Liver (tissue), 8 donors: ENCODE measurements at regions not wholly inside any gene's neighbourhood (a gene's known extent, or its start where the extent isn't known, plus 50 kb on each side); places are given as distances from the start of the nearest gene placed in this dataset.

Experiments used
- DNase-seq: peaks from one replicate; pipeline ENCODE4 v3.0.0-alpha.2; 2017; ENCODE audit warnings: low spot score
- H3K27ac ChIP-seq, 2 donors: one replicate each; pipeline ENCODE4 v1.7.0; 2013; ENCODE audit warnings: inconsistent platforms in 2 of 2, low read length in 2 of 2, control low read depth in 1 of 2, low read depth in 1 of 2, mild to moderate bottlenecking in 1 of 2
- H3K27me3 ChIP-seq, 4 donors: one replicate each; pipeline versions ENCODE4 v1.6.1 to v1.7.0; 2013; ENCODE audit warnings: low read length in 3 of 4, inconsistent platforms in 1 of 4, mild to moderate bottlenecking in 1 of 4, moderate library complexity in 1 of 4; ENCODE audit not compliant: control insufficient read depth in 4 of 4, insufficient read depth in 4 of 4
- H3K36me3 ChIP-seq, 4 donors: one replicate each; pipeline versions ENCODE4 v1.6.1 to v1.7.0; 2013; ENCODE audit warnings: low read length in 3 of 4, mild to moderate bottlenecking in 3 of 4, low read depth in 1 of 4, moderate library complexity in 1 of 4; ENCODE audit not compliant: control insufficient read depth in 4 of 4, insufficient read depth in 3 of 4
- H3K4me1 ChIP-seq, 4 donors: one replicate each; pipeline versions ENCODE4 v1.6.1 to v1.7.0; 2013; ENCODE audit warnings: low read length in 3 of 4, mild to moderate bottlenecking in 3 of 4, moderate library complexity in 1 of 4; ENCODE audit not compliant: control insufficient read depth in 4 of 4, insufficient read depth in 4 of 4
- H3K4me3 ChIP-seq, 3 donors: one replicate each; pipeline versions ENCODE4 v1.6.1 to v1.7.0; 2013; ENCODE audit warnings: low read length in 3 of 3, control low read depth in 1 of 3, low read depth in 1 of 3, mild to moderate bottlenecking in 1 of 3
- H3K9ac ChIP-seq, 2 donors: one replicate each; pipeline ENCODE4 v1.7.0; 2013; ENCODE audit warnings: low read length in 2 of 2, mild to moderate bottlenecking in 2 of 2, moderate library complexity in 2 of 2, control low read depth in 1 of 2, low read depth in 1 of 2
- H3K9me3 ChIP-seq, 4 donors: one replicate each; pipeline versions ENCODE4 v1.6.1 to v1.7.0; 2013; ENCODE audit warnings: low read length in 3 of 4; ENCODE audit not compliant: control insufficient read depth in 4 of 4
- EGR1 ChIP-seq, 2 donors: IDR thresholded peaks; 2 replicates each; pipeline ENCODE4 v1.6.1; 2016 to 2018; ENCODE audit warnings: antibody characterized with exemption in 2 of 2, low read depth in 2 of 2
- FOXA1 ChIP-seq: IDR thresholded peaks from 2 replicates; pipeline ENCODE4 v1.6.1; 2016; ENCODE audit warnings: antibody characterized with exemption
- FOXA2 ChIP-seq: IDR thresholded peaks from 2 replicates; pipeline ENCODE4 v1.6.1; 2016; ENCODE audit warnings: antibody characterized with exemption
- GABPA ChIP-seq, 2 donors: IDR thresholded peaks in 1 of 2; conservative IDR thresholded peaks in 1 of 2; 2 replicates each; pipeline ENCODE4 v1.6.1; 2016; ENCODE audit warnings: antibody characterized with exemption in 2 of 2, mild to moderate bottlenecking in 1 of 2, moderate library complexity in 1 of 2
- HNF4A ChIP-seq, 2 donors: conservative IDR thresholded peaks; 2 replicates each; pipeline ENCODE4 v1.6.1; 2016; ENCODE audit warnings: antibody characterized with exemption in 2 of 2, mild to moderate bottlenecking in 2 of 2
- HNF4G ChIP-seq: IDR thresholded peaks from 2 replicates; pipeline ENCODE4 v1.6.1; 2016; ENCODE audit warnings: antibody characterized with exemption
- JUND ChIP-seq, 2 donors: IDR thresholded peaks; 2 replicates each; pipeline ENCODE4 v1.6.1; 2016; ENCODE audit warnings: antibody characterized with exemption in 2 of 2
- NR2F2 ChIP-seq: IDR thresholded peaks from 2 replicates; pipeline ENCODE4 v1.6.1; 2016; ENCODE audit warnings: antibody characterized with exemption
- RAD21 ChIP-seq, 2 donors: IDR thresholded peaks; 2 replicates each; pipeline ENCODE4 v1.6.1; 2016; ENCODE audit warnings: antibody characterized with exemption in 2 of 2, mild to moderate bottlenecking in 2 of 2
- RXRA ChIP-seq, 2 donors: IDR thresholded peaks; 2 replicates each; pipeline ENCODE4 v1.6.1; 2017 to 2018; ENCODE audit warnings: antibody characterized with exemption in 2 of 2, mild to moderate bottlenecking in 1 of 2
- SP1 ChIP-seq: IDR thresholded peaks from 2 replicates; pipeline ENCODE4 v1.6.1; 2018; ENCODE audit warnings: antibody characterized with exemption, mild to moderate bottlenecking
- TAF1 ChIP-seq: conservative IDR thresholded peaks from 2 replicates; pipeline ENCODE4 v1.6.1; 2016; ENCODE audit warnings: antibody characterized with exemption, mild to moderate bottlenecking
- YY1 ChIP-seq: IDR thresholded peaks from 2 replicates; pipeline ENCODE4 v1.6.1; 2016; ENCODE audit warnings: antibody characterized with exemption, mild to moderate bottlenecking
- WGBS: extraction: QIAGEN DNeasy Blood & Tissue Kit; methylation state at CpG from one replicate; pipeline ENCODE4 v1.1.7; 2013; 5-methylcytosine and 5-hydroxymethylcytosine counted together
- TF ChIP-seq, protein P1 (sequence below): fragments of 150-350 bp; IDR thresholded peaks from 2 replicates; pipeline ENCODE4 v1.5.1; 2017; ENCODE audit warnings: improper control_type of control experiment, low read depth, low read length; ENCODE audit not compliant: missing input control
- TF ChIP-seq, protein P2 (sequence below): IDR thresholded peaks from 2 replicates; pipeline ENCODE4 v1.6.1; 2016; ENCODE audit warnings: antibody characterized with exemption, mild to moderate bottlenecking
- TF ChIP-seq, protein P3 (sequence below): IDR thresholded peaks from 2 replicates; pipeline ENCODE4 v1.6.1; 2016; ENCODE audit warnings: antibody characterized with exemption
- TF ChIP-seq, protein P4 (sequence below): IDR thresholded peaks from 2 replicates; pipeline ENCODE4 v1.6.1; 2016; ENCODE audit warnings: antibody characterized with exemption
- TF ChIP-seq, protein P5 (sequence below): IDR thresholded peaks from 2 replicates; pipeline ENCODE4 v1.6.1; 2016; ENCODE audit warnings: antibody characterized with exemption
- donor health status: healthy.
- donor health status: healthy.
- donor health status: healthy.
- donor health status: healthy.
- donor health status: healthy.

DNA sequence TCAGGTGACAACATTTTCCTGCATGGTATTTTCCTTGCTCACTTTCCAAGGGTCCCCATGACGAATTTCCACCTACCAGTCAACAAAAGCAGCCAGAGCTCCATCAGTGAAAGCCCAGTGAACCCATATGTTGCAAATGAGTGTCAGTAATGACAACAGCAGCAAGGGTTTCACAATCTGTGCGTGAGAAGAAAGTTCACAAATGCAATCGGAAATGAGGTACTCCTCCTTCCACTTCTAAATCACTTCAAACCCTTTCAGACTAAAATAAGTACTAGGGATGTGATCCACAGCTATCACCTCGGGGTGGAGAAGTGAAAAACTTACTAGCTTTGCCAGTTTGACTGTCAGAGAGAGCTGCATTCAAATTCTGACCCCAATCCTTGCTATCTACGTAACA is 55.6 kb upstream of the BET1 start:
- DNase-seq, result no peak
- Histone ChIP-seq H3K9me3 (peaks cover 0 to 7% (median 2%) of the 10 kb centered on the region in 4 donors), H3K27me3 (peaks cover 0 to 4% (median under 1%) of the 10 kb centered on the region in 4 donors), H3K4me1 (no peaks in the 10 kb centered on the region), H3K27ac (no peak overlapping the region), H3K4me3 (no peak overlapping the region), H3K9ac (no peak overlapping the region), H3K36me3 (no peaks in the 10 kb centered on the region)
- TF ChIP-seq EGR1 (IDR thresholded peaks at IDR 0.05; ENCODE audit: low read depth in 2 of 2) (no peak), GABPA (IDR thresholded peaks at IDR 0.05 in 1 of 2, conservative IDR thresholded peaks at IDR 0.05 in 1 of 2) (no peak), YY1 (no peak), SP1 (no peak), JUND (IDR thresholded peaks at IDR 0.05) (no peak), TAF1 (no peak), FOXA2 (no peak), NR2F2 (no peak), HNF4G (no peak), RXRA (IDR thresholded peaks at IDR 0.05) (no peak), RAD21 (IDR thresholded peaks at IDR 0.05) (no peak), FOXA1 (no peak)
- TF ChIP-seq, protein P1, sequence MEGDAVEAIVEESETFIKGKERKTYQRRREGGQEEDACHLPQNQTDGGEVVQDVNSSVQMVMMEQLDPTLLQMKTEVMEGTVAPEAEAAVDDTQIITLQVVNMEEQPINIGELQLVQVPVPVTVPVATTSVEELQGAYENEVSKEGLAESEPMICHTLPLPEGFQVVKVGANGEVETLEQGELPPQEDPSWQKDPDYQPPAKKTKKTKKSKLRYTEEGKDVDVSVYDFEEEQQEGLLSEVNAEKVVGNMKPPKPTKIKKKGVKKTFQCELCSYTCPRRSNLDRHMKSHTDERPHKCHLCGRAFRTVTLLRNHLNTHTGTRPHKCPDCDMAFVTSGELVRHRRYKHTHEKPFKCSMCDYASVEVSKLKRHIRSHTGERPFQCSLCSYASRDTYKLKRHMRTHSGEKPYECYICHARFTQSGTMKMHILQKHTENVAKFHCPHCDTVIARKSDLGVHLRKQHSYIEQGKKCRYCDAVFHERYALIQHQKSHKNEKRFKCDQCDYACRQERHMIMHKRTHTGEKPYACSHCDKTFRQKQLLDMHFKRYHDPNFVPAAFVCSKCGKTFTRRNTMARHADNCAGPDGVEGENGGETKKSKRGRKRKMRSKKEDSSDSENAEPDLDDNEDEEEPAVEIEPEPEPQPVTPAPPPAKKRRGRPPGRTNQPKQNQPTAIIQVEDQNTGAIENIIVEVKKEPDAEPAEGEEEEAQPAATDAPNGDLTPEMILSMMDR, result no peak
- TF ChIP-seq, protein P2, sequence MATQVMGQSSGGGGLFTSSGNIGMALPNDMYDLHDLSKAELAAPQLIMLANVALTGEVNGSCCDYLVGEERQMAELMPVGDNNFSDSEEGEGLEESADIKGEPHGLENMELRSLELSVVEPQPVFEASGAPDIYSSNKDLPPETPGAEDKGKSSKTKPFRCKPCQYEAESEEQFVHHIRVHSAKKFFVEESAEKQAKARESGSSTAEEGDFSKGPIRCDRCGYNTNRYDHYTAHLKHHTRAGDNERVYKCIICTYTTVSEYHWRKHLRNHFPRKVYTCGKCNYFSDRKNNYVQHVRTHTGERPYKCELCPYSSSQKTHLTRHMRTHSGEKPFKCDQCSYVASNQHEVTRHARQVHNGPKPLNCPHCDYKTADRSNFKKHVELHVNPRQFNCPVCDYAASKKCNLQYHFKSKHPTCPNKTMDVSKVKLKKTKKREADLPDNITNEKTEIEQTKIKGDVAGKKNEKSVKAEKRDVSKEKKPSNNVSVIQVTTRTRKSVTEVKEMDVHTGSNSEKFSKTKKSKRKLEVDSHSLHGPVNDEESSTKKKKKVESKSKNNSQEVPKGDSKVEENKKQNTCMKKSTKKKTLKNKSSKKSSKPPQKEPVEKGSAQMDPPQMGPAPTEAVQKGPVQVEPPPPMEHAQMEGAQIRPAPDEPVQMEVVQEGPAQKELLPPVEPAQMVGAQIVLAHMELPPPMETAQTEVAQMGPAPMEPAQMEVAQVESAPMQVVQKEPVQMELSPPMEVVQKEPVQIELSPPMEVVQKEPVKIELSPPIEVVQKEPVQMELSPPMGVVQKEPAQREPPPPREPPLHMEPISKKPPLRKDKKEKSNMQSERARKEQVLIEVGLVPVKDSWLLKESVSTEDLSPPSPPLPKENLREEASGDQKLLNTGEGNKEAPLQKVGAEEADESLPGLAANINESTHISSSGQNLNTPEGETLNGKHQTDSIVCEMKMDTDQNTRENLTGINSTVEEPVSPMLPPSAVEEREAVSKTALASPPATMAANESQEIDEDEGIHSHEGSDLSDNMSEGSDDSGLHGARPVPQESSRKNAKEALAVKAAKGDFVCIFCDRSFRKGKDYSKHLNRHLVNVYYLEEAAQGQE, result no peak
- TF ChIP-seq, protein P3, sequence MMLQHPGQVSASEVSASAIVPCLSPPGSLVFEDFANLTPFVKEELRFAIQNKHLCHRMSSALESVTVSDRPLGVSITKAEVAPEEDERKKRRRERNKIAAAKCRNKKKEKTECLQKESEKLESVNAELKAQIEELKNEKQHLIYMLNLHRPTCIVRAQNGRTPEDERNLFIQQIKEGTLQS, result no peak
- TF ChIP-seq, protein P4, sequence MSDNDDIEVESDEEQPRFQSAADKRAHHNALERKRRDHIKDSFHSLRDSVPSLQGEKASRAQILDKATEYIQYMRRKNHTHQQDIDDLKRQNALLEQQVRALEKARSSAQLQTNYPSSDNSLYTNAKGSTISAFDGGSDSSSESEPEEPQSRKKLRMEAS, result no peak
- TF ChIP-seq, protein P5, sequence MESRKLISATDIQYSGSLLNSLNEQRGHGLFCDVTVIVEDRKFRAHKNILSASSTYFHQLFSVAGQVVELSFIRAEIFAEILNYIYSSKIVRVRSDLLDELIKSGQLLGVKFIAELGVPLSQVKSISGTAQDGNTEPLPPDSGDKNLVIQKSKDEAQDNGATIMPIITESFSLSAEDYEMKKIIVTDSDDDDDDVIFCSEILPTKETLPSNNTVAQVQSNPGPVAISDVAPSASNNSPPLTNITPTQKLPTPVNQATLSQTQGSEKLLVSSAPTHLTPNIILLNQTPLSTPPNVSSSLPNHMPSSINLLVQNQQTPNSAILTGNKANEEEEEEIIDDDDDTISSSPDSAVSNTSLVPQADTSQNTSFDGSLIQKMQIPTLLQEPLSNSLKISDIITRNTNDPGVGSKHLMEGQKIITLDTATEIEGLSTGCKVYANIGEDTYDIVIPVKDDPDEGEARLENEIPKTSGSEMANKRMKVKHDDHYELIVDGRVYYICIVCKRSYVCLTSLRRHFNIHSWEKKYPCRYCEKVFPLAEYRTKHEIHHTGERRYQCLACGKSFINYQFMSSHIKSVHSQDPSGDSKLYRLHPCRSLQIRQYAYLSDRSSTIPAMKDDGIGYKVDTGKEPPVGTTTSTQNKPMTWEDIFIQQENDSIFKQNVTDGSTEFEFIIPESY, result no peak
- WGBS, result 53% methylated on average over 5 of the region's 5 CpGs

DNA sequence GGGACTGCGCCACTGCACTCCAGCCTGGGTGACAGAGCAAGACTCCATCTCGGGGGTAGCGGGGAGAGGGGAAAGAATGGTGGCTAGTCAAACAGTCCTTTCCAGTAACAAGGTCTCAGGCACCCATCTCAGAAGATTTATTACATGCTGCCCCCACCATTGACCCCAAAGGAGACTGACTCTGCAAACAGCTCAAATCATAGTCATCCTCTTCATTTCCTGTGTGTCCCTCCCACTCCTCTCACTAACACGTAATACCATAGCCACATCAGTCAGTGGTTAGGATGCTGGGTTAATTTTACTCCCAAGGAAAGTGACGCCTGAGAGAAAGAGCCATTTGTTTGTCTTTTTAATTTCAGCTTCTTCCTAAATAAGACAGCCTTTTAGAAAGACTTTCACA is 56.6 kb upstream of the BET1 start:
- peaks cover 0 to 4% (median under 1%) of the 10 kb centered on the region in 4 donors for H3K27me3 ChIP-seq
- 65% methylated on average over 5 of the region's 5 CpGs for WGBS
- no peaks in the 10 kb centered on the region for H3K36me3 ChIP-seq
- H3K4me1 ChIP-seq, result no peaks in the 10 kb centered on the region
- H3K9ac ChIP-seq, result no peak overlapping the region
- DNase-seq, result no peak
- no peak overlapping the region for H3K27ac ChIP-seq
- H3K4me3 ChIP-seq, result no peak overlapping the region
- peaks cover 0 to 7% (median 2%) of the 10 kb centered on the region in 4 donors for H3K9me3 ChIP-seq
- TF ChIP-seq, protein P1, result no peak
- TF ChIP-seq FOXA1, result no peak
- TF ChIP-seq, protein P4, result no peak
- TF ChIP-seq JUND (IDR thresholded peaks at IDR 0.05), result no peak
- TF ChIP-seq HNF4G, result no peak
- TF ChIP-seq HNF4A (conservative IDR thresholded peaks at IDR 0.05), result no peak
- TF ChIP-seq YY1, result no peak
- no peak for TF ChIP-seq RAD21 (IDR thresholded peaks at IDR 0.05)
- TF ChIP-seq, protein P3, result no peak
- no peak for TF ChIP-seq NR2F2
- TF ChIP-seq EGR1 (IDR thresholded peaks at IDR 0.05; ENCODE audit: low read depth in 2 of 2), result no peak
- no peak for TF ChIP-seq SP1
- TF ChIP-seq FOXA2, result no peak
- TF ChIP-seq GABPA (IDR thresholded peaks at IDR 0.05 in 1 of 2, conservative IDR thresholded peaks at IDR 0.05 in 1 of 2), result no peak
- TF ChIP-seq, protein P5, result no peak
- no peak for TF ChIP-seq TAF1
